ENCODE measurements at regions not wholly inside any gene's neighbourhood (a gene's known extent, or its start where the extent isn't known, plus 50 kb on each side); places are given as distances from the start of the nearest gene placed in this dataset.

- no peaks in the 10 kb centered on the region for H3K79me2 ChIP-seq (ENCODE audit: insufficient read depth, low read length)
- ChIA-PET POLR2A (no interaction called here), CTCF (no interaction called here), RAD21 (ENCODE audit: low non-redundant PET in 1 of 2, low total read pairs in 2 of 2, uncharacterized antibody in 2 of 2, unreplicated experiment in 2 of 2) (no interaction called here)
- H4K20me1 ChIP-seq (ENCODE audit: insufficient read depth), result no peaks in the 10 kb centered on the region
- no peaks in the 10 kb centered on the region for H3K27me3 ChIP-seq (ENCODE audit: insufficient read depth, low read length)
- TF ChIP-seq SP1 (IDR thresholded peaks at IDR 0.05; ENCODE audit: low read depth) (no peak), POLR2A (IDR thresholded peaks at IDR 0.05; ENCODE audit: borderline replicate concordance, extremely low read depth, insufficient read depth, insufficient read length) (no peak), ATF3 (IDR thresholded peaks at IDR 0.05) (no peak), ELF1 (IDR thresholded peaks at IDR 0.05; ENCODE audit: borderline replicate concordance, low read depth) (no peak), TCF7L2 (IDR thresholded peaks at IDR 0.05; ENCODE audit: borderline replicate concordance, extremely low read depth, insufficient read depth, insufficient read length) (no peak), MAX (IDR thresholded peaks at IDR 0.05) (no peak), RAD21 (IDR thresholded peaks at IDR 0.05; ENCODE audit: low read depth) (no peak), POLR2AphosphoS5 (IDR thresholded peaks at IDR 0.05; ENCODE audit: low read depth, low read length) (no peak), CBX3 (IDR thresholded peaks at IDR 0.05; ENCODE audit: low read depth) (no peak), JUND (IDR thresholded peaks at IDR 0.05) (no peak), ZNF274 (IDR thresholded peaks at IDR 0.05; ENCODE audit: low read depth, low read length) (no peak), YY1 (IDR thresholded peaks at IDR 0.05; ENCODE audit: extremely low read depth, insufficient replicate concordance, low read depth, low read length) (no peak), REST (IDR thresholded peaks at IDR 0.05; ENCODE audit: low read depth) (no peak), EGR1 (IDR thresholded peaks at IDR 0.05; ENCODE audit: low read depth) (no peak), EZH2phosphoT487 (IDR thresholded peaks at IDR 0.05; ENCODE audit: borderline replicate concordance) (no peak), CEBPB (IDR thresholded peaks at IDR 0.05; ENCODE audit: low read depth) (no peak), CTCF (IDR thresholded peaks at IDR 0.05 in 2 of 3, conservative IDR thresholded peaks at IDR 0.05 in 1 of 3; ENCODE audit: borderline replicate concordance in 1 of 3, insufficient read depth in 1 of 3, low read depth in 2 of 3, low read length in 2 of 3) (no peak)
- H3K4me2 ChIP-seq (ENCODE audit: low read length), result no peak overlapping the region
- H3K36me3 ChIP-seq (ENCODE audit: control insufficient read depth in 1 of 2, insufficient read depth in 2 of 2, low read length in 2 of 2), result no peaks in the 10 kb centered on the region
- H3K9me3 ChIP-seq (ENCODE audit: control insufficient read depth in 1 of 2, insufficient read depth in 1 of 2, low read depth in 1 of 2, low read length in 2 of 2), result no peaks in the 10 kb centered on the region
- BruUV-seq (replicated peaks), result no TSS peak
- H3K4me1 ChIP-seq (ENCODE audit: control insufficient read depth in 1 of 2, insufficient read depth in 2 of 2, low read length in 2 of 2), result no peaks in the 10 kb centered on the region
- no peak for DNase-seq (ENCODE audit: low read depth, low spot score)
- H3K4me3 ChIP-seq (replicated peaks in 1 of 2; ENCODE audit: low read depth in 1 of 2, low read length in 2 of 2), result no peak overlapping the region
- H3K9ac ChIP-seq (ENCODE audit: low read length), result no peak overlapping the region
- H3K27ac ChIP-seq (ENCODE audit: low read depth, low read length), result no peak overlapping the region
- ATAC-seq, result no peak
- intact Hi-C loops (cut with micrococcal nuclease), result no loop called here
- no peak overlapping the region for H2AFZ ChIP-seq (ENCODE audit: low read depth, low read length, poor library complexity, severe bottlenecking)
- no peaks in the 10 kb centered on the region for H3K9me2 ChIP-seq (ENCODE audit: insufficient read depth)
Observed at GRCh38 chr6:163892824-163893561, 478.5 kb downstream of the QKI start.
